ENCODE measurements at regions not wholly inside any gene's neighbourhood (a gene's known extent, or its start where the extent isn't known, plus 50 kb on each side); places are given as distances from the start of the nearest gene placed in this dataset.
A peak's percentile ranks its signal among the peaks of the same experiment; 100 is the strongest.
"Not testable (repeated sequence)": the region's sequence is repeated elsewhere in the genome, so short reads cannot be mapped to it uniquely, and the experiment has no call there.

DNA sequence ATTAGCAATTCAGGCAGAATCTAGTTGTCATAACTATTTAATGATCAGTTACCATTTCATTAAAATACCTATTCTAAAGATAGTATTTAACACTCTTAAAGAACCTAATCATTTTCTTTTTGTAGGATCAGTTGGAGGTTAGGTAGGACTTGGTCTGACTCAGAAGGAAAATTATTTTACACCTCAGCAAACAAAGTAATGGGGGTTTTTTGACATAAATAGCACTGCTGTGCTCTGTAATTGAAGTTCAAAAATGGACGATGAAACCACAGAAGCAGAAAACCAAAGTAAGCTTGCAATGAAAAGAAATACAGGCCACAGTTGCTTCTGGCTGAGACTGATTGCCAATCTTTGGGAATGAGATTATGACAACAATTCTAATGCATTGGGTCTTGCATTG is 187.0 kb upstream of the TRPM3 start:
- no peak for TF ChIP-seq ZFX (IDR thresholded peaks at IDR 0.05)
- no peak overlapping the region for H3K27ac ChIP-seq

DNA sequence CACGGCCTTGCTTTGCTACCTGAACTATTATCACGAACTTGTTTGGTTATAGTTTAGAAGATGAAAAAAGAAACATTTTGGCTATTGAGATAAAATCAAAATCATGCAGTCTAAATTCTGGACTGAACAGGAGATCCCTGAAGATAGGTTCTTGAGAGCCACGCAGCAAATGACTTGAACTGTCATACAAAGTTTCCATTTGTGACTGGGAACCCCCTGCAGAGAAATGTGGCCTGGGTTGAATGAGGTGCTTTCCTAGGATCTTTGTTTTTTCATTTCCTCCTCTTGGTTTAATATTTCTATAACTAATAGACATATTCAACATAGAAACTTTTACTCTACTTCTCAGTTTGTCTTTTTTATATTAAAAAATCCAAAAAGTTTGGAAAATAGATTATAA is 184.7 kb upstream of the TRPM3 start:
- TF ChIP-seq, protein P1, sequence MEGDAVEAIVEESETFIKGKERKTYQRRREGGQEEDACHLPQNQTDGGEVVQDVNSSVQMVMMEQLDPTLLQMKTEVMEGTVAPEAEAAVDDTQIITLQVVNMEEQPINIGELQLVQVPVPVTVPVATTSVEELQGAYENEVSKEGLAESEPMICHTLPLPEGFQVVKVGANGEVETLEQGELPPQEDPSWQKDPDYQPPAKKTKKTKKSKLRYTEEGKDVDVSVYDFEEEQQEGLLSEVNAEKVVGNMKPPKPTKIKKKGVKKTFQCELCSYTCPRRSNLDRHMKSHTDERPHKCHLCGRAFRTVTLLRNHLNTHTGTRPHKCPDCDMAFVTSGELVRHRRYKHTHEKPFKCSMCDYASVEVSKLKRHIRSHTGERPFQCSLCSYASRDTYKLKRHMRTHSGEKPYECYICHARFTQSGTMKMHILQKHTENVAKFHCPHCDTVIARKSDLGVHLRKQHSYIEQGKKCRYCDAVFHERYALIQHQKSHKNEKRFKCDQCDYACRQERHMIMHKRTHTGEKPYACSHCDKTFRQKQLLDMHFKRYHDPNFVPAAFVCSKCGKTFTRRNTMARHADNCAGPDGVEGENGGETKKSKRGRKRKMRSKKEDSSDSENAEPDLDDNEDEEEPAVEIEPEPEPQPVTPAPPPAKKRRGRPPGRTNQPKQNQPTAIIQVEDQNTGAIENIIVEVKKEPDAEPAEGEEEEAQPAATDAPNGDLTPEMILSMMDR (conservative IDR thresholded peaks at IDR 0.05) = no peak
- no peak overlapping the region for H3K27ac ChIP-seq

DNA sequence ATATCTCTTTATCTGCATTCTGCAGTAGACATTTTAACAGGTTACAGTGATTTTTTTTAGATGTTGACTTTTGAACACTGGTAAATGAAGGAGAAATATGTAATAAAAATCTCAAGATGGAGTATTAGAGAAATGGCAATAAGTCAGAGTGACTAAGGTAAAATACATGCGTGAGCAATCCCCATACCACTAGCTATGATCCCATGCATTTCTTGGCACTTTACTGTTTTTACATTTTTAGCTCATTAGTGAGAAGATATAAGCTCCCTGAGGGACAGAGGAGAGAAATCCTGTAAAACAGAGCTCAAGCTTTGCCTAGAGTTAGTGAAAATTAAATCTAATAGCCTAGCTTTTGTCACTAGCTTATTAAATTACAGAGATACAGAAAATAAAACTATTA is 181.9 kb upstream of the TRPM3 start:
- no peak overlapping the region for H3K27ac ChIP-seq
- TF ChIP-seq, protein P1 (conservative IDR thresholded peaks at IDR 0.05) = no peak
- TF ChIP-seq ZFX (IDR thresholded peaks at IDR 0.05) = no peak

DNA sequence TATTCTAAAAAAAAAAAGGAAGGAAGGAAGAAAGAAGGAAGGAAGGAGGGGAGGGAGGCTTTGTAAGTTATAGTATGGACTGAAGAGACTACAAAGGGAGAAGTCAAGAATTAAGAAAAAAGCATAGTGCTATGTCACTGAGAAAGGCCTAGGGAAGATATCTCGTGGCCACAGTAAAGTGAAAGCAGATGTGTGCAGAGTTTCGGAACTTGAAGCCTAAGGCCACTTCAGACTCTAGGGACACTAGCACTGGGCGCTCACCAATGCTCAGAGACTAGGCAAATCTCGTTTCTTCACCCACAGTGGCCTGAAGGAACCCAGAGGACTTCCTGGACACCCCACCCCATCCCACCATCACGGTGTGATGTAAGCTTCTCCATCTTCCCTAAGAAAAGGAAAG is 181.4 kb upstream of the TRPM3 start:
- TF ChIP-seq ZFX (IDR thresholded peaks at IDR 0.05) = no peak
- TF ChIP-seq, protein P1 (conservative IDR thresholded peaks at IDR 0.05) = no peak

DNA sequence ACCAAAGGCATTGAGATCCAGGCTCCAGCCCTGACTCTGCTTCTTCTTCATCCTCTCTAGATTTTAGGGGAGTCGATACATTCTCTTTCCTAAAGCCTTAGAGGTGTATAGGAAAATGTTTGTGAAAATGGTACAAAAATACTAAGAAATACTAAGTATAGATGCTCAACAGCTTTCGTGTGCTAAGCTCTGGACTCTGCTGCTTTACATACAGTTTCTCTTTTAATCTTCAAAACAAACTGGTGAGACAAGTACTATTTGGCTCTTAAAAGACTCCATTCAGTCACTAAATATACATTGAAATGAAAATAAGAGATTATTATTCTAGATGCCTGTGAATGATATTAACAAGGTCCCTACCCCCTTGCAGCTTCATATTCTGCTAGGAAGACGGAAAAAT is 174.5 kb upstream of the TRPM3 start:
- H3K27ac ChIP-seq = no peak overlapping the region
- TF ChIP-seq ZFX (IDR thresholded peaks at IDR 0.05) = no peak
- TF ChIP-seq, protein P1 (conservative IDR thresholded peaks at IDR 0.05) = no peak

More for the DNA sequence above, 181.4 kb upstream of the TRPM3 start:
- no peak overlapping the region for H3K27ac ChIP-seq

DNA sequence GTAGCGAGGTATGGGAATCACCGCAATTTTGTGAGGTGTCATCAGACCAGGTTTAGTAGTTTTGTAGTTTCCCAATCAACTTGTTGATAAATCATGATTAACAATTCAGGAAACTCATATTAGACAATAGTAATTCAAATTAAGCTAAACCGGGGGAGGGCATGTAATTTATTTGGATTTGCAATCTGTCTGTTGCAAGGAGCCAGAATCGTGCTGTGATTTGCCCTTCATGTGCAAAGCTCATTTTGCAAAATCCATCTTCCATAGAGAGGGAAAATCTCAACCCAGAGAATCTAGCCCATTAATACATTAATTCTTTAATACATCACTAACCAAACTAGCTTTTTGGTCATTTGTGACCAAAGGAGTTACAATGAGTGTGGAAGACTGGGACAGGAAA is 164.7 kb upstream of the TRPM3 start:
- TF ChIP-seq, protein P1 (conservative IDR thresholded peaks at IDR 0.05) = no peak
- TF ChIP-seq ZFX (IDR thresholded peaks at IDR 0.05) = no peak
- no peak overlapping the region for H3K27ac ChIP-seq

DNA sequence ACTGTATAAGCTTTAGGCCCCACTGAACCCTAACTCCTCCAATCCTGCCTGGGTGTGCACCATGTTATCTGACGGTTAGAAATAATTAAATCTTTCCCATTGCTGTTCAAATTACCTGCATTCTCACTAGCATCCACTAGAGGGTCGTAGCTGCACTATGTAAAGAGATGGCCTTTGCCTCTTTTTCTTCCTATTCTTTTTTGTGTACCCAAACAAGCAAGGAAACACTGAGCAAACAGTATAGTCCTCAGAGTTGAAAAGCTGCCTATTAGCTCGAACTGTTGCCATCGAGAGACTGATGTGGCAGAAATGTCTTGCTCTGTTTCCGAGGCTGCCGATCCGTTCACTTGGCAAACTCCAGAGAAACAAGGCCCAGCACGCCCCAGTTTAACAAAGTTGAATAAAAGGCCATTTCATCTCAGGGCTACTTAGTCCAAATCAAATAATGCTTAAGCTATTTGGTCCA is 163.8 kb upstream of the TRPM3 start:
- TF ChIP-seq, protein P1 (conservative IDR thresholded peaks at IDR 0.05) = peak; percentile 93
- TF ChIP-seq ZFX (IDR thresholded peaks at IDR 0.05) = no peak
- H3K27ac ChIP-seq = no peak overlapping the region

DNA sequence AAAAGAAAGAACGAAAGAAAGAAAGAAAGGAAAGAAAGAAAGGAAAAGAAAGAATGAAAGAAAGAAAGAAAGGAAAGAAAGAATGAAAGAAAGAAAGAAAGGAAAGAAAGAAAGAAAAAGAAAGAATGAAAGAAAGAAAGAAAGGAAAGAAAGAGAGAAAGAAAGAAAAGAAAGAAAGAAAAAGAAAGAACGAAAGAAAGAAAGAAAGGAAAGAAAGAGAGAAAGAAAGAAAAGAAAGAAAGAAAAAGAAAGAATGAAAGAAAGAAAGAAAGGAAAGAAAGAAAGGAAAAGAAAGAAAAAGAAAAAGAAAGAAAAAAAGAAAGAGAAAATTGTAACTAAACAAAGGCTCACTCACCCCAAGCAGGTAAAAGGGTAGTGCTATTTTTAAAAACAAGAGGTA is 160.7 kb upstream of the TRPM3 start:
- H3K27ac ChIP-seq = not testable (repeated sequence)
